ENCODE measurements at regions not wholly inside any gene's neighbourhood (a gene's known extent, or its start where the extent isn't known, plus 50 kb on each side); places are given as distances from the start of the nearest gene placed in this dataset.
A peak's percentile ranks its signal among the peaks of the same experiment; 100 is the strongest.
"Not testable (repeated sequence)": the region's sequence is repeated elsewhere in the genome, so short reads cannot be mapped to it uniquely, and the experiment has no call there.

- Histone ChIP-seq H3K27me3 (ENCODE audit: control insufficient read depth in 3 of 3, insufficient read depth in 3 of 3, low read length in 2 of 3) (no peaks in the 10 kb centered on the region), H3K27ac (ENCODE audit: low read depth in 1 of 2, low read length in 1 of 2) (peak overlapping the region in 1 of 2 donors; percentile 24), H3K36me3 (ENCODE audit: control insufficient read depth in 4 of 4, insufficient read depth in 4 of 4, low read length in 4 of 4) (no peaks in the 10 kb centered on the region), H3K4me1 (ENCODE audit: control insufficient read depth in 5 of 5, insufficient read depth in 5 of 5, low read length in 5 of 5) (peaks cover 0 to 14% (median 0%) of the 10 kb centered on the region in 5 donors), H3K9me3 (ENCODE audit: control insufficient read depth in 4 of 4, insufficient read depth in 3 of 4, low read length in 3 of 4) (no peaks in the 10 kb centered on the region), H3K9ac (ENCODE audit: insufficient read depth in 1 of 2, low read length in 2 of 2) (no peak overlapping the region), H3K4me3 (no peak overlapping the region)
- no peak for ATAC-seq (ENCODE audit: insufficient read depth, low FRiP score)
- no peak for TF ChIP-seq CTCF (IDR thresholded peaks at IDR 0.05; ENCODE audit: control extremely low read depth, extremely low read depth)
- no peak for DNase-seq
Measured at GRCh38 chr11:128151780-128152179, 435.6 kb downstream of the ETS1 start.

DNA sequence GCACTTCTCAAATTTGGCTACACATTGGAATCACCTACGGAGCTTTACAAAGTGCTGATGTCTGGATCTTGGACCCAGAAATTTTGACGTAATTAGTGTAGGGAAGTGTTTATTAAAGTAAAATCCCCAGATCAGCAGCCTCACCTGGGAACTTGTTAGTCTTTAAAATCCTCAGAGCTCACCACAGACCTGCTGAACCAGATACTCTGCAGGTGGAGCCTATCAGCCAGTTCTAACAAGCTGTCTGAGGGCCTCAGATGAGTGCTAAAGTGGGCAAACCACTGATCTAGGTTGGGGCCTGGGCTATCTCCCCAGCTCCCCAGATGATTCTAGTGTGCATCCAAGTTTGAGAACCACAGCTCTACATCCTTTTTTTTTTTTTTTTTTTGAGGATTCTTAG lies 436.0 kb downstream of the ETS1 start:
- Histone ChIP-seq H3K4me1 (ENCODE audit: control insufficient read depth in 5 of 5, insufficient read depth in 5 of 5, low read length in 5 of 5) (peaks cover 0 to 15% (median 0%) of the 10 kb centered on the region in 5 donors), H3K9me3 (ENCODE audit: control insufficient read depth in 4 of 4, insufficient read depth in 3 of 4, low read length in 3 of 4) (no peaks in the 10 kb centered on the region), H3K9ac (ENCODE audit: insufficient read depth in 1 of 2, low read length in 2 of 2) (no peak overlapping the region), H3K36me3 (ENCODE audit: control insufficient read depth in 4 of 4, insufficient read depth in 4 of 4, low read length in 4 of 4) (no peaks in the 10 kb centered on the region), H3K27ac (ENCODE audit: low read depth in 1 of 2, low read length in 1 of 2) (no peak overlapping the region), H3K27me3 (ENCODE audit: control insufficient read depth in 3 of 3, insufficient read depth in 3 of 3, low read length in 2 of 3) (no peaks in the 10 kb centered on the region), H3K4me3 (no peak overlapping the region)
- TF ChIP-seq CTCF (IDR thresholded peaks at IDR 0.05; ENCODE audit: control extremely low read depth, extremely low read depth), result no peak
- DNase-seq (no peak), ATAC-seq (ENCODE audit: insufficient read depth, low FRiP score) (no peak)
- 90 to 94% methylated on average over 2 of the region's 2 CpGs for WGBS, 2 donors

DNA sequence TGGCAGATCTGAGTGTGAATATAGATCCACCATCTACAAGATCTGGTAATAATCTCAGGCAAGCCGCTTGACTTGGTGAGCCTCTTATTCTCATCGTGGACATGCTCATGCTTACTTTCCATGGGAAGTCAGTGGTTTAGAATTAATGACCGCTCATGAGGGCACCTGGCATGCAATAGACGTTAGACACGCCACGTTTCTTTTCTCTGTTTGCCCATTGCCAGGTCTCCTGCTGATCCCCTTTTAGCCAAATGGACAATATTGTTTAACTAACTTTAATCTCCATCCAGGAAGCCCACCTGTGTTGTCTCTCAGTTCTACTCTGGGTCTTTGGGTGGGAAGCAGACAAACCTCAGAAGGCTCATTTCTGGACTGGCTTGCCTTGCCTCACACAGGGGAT lies 439.1 kb downstream of the ETS1 start:
- Histone ChIP-seq H3K27me3 (ENCODE audit: control insufficient read depth in 3 of 3, insufficient read depth in 3 of 3, low read length in 2 of 3) (no peaks in the 10 kb centered on the region), H3K4me1 (ENCODE audit: control insufficient read depth in 5 of 5, insufficient read depth in 5 of 5, low read length in 5 of 5) (peaks cover 0 to 5% (median 0%) of the 10 kb centered on the region in 5 donors), H3K9me3 (ENCODE audit: control insufficient read depth in 4 of 4, insufficient read depth in 3 of 4, low read length in 3 of 4) (no peaks in the 10 kb centered on the region), H3K4me3 (no peak overlapping the region), H3K27ac (ENCODE audit: low read depth in 1 of 2, low read length in 1 of 2) (no peak overlapping the region), H3K36me3 (ENCODE audit: control insufficient read depth in 4 of 4, insufficient read depth in 4 of 4, low read length in 4 of 4) (no peaks in the 10 kb centered on the region), H3K9ac (ENCODE audit: insufficient read depth in 1 of 2, low read length in 2 of 2) (no peak overlapping the region)
- DNase-seq (no peak), ATAC-seq (ENCODE audit: insufficient read depth, low FRiP score) (no peak)
- WGBS, 2 donors, result 97% methylated on average over 6 of the region's 6 CpGs
- no peak for TF ChIP-seq CTCF (IDR thresholded peaks at IDR 0.05; ENCODE audit: control extremely low read depth, extremely low read depth)

DNA sequence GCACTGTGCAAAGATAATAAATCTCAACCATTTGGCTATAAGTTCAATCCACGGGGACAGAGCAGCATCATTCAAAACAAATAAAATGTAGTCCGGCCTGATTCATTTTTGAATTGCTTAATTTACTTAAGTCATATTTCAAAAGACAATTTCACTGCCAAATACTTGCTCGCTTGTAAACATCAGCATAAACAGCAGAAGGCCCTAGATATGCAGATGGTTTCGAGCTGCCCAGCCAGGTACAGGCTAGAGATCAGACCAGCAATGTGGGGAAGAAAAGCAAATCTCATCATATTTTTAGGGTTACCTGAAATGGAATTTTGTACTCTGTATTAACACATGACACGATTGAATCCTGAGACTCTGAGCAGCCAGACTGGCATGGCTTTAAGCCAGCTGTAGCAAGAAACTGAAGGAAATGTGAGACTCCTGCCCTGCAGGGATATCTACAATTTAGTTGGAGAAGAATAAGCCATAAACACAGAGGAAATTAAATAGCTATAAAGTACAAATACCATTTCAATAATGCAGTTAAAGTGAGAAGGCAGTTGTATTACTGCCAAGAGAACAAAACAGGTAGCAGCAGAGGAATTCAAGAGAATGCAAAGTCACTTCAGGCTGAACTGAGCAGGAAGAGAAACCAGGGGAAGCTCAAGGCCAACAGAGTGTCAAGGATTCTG lies 440.3 kb downstream of the ETS1 start:
- peak in 2 of 3 donors; percentile 34 to 56 for DNase-seq
- no peak overlapping the region for H3K4me3 ChIP-seq
- no peaks in the 10 kb centered on the region for H3K27me3 ChIP-seq (ENCODE audit: control insufficient read depth in 3 of 3, insufficient read depth in 3 of 3, low read length in 2 of 3)
- H3K9me3 ChIP-seq (ENCODE audit: control insufficient read depth in 4 of 4, insufficient read depth in 3 of 4, low read length in 3 of 4), result no peaks in the 10 kb centered on the region
- no peak for TF ChIP-seq CTCF (IDR thresholded peaks at IDR 0.05; ENCODE audit: control extremely low read depth, extremely low read depth)
- no peaks in the 10 kb centered on the region for H3K36me3 ChIP-seq (ENCODE audit: control insufficient read depth in 4 of 4, insufficient read depth in 4 of 4, low read length in 4 of 4)
- H3K27ac ChIP-seq (ENCODE audit: low read depth in 1 of 2, low read length in 1 of 2), result no peak overlapping the region
- 51 to 64% methylated on average over 5 of the region's 5 CpGs for WGBS, 2 donors
- no peak for ATAC-seq (ENCODE audit: insufficient read depth, low FRiP score)
- H3K9ac ChIP-seq (ENCODE audit: insufficient read depth in 1 of 2, low read length in 2 of 2), result no peak overlapping the region
- H3K4me1 ChIP-seq (ENCODE audit: control insufficient read depth in 5 of 5, insufficient read depth in 5 of 5, low read length in 5 of 5), result peaks cover 0 to 5% (median 0%) of the 10 kb centered on the region in 5 donors

DNA sequence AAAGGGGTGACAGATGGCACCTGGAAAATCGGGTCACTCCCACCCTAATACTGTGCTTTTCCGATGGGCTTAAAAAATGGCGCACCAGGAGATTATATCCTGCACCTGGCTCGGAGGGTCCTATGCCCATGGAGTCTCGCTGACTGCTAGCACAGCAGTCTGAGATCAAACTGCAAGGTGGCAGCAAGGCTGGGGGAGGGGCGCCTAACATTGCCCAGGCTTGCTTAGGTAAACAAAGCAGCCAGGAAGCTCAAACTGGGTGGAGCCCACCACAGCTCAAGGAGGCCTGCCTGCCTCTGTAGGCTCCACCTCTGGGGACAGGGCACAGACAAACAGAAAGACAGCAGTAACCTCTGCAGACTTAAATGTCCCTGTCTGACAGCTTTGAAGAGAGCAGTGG lies 447.1 kb downstream of the ETS1 start:
- H3K27ac ChIP-seq (ENCODE audit: low read depth in 1 of 2, low read length in 1 of 2); ATAC-seq (ENCODE audit: insufficient read depth, low FRiP score); H3K4me3 ChIP-seq; H3K4me1 ChIP-seq (ENCODE audit: control insufficient read depth in 5 of 5, insufficient read depth in 5 of 5, low read length in 5 of 5); DNase-seq; H3K36me3 ChIP-seq (ENCODE audit: control insufficient read depth in 4 of 4, insufficient read depth in 4 of 4, low read length in 4 of 4); H3K9me3 ChIP-seq (ENCODE audit: control insufficient read depth in 4 of 4, insufficient read depth in 3 of 4, low read length in 3 of 4); H3K9ac ChIP-seq (ENCODE audit: insufficient read depth in 1 of 2, low read length in 2 of 2); H3K27me3 ChIP-seq (ENCODE audit: control insufficient read depth in 3 of 3, insufficient read depth in 3 of 3, low read length in 2 of 3): not testable (repeated sequence)
- 90 to 92% methylated on average over 2 to 5 of the region's 6 CpGs for WGBS, 2 donors
